ENCODE measurements at regions not wholly inside any gene's neighbourhood (a gene's known extent, or its start where the extent isn't known, plus 50 kb on each side); places are given as distances from the start of the nearest gene placed in this dataset.
"Not testable (repeated sequence)": the region's sequence is repeated elsewhere in the genome, so short reads cannot be mapped to it uniquely, and the experiment has no call there.

DNA sequence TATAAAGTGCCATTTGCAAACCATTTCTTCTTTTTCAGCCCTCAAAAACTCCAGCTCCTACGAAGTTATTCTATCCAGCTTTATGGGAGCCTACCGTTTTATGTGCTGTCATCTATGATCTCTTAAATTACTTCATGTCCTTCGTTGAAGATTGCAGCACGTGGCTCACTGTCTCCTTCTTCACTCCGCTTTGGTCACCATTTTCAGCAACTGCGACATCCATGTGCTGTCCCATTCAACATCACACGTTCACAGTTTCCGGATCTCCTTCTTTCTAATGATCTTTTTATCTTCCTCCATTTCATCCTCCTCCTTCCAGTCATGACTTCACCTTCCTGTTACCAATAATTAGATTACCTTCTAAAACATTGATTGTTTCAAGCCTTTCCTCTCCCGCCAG lies 143.3 kb upstream of the KRAS start:
- TF ChIP-seq, protein P1, sequence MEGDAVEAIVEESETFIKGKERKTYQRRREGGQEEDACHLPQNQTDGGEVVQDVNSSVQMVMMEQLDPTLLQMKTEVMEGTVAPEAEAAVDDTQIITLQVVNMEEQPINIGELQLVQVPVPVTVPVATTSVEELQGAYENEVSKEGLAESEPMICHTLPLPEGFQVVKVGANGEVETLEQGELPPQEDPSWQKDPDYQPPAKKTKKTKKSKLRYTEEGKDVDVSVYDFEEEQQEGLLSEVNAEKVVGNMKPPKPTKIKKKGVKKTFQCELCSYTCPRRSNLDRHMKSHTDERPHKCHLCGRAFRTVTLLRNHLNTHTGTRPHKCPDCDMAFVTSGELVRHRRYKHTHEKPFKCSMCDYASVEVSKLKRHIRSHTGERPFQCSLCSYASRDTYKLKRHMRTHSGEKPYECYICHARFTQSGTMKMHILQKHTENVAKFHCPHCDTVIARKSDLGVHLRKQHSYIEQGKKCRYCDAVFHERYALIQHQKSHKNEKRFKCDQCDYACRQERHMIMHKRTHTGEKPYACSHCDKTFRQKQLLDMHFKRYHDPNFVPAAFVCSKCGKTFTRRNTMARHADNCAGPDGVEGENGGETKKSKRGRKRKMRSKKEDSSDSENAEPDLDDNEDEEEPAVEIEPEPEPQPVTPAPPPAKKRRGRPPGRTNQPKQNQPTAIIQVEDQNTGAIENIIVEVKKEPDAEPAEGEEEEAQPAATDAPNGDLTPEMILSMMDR (IDR thresholded peaks at IDR 0.05; ENCODE audit: insufficient read depth, low read depth, low read length, missing control alignments) = no peak
- H3K4me3 ChIP-seq (ENCODE audit: low read length) = no peak overlapping the region
- no peak for DNase-seq (ENCODE audit: low read depth)

DNA sequence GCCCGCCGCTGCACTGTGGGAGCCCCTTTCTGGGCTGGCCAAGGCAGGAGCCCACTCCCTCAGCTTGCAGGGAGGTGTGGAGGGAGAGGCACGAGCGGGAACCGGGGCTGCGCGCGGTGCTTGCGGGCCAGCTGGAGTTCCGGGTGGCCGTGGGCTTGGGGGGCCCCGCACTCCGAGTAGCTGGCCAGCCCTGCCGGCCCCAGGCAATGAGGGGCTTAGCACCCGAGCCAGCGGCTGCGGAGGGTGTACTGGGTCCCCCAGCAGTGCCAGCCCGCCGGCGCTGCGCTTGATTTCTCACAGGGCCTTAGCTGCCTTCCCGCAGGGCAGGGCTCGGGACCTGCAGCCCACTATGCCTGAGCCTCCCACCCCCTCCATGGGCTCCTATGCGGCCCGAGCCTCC lies 140.6 kb upstream of the KRAS start:
- not testable (repeated sequence) for H3K4me3 ChIP-seq (ENCODE audit: low read length); DNase-seq (ENCODE audit: low read depth)

GRCh38 chr12:25388183-25388582 lies 137.5 kb upstream of the KRAS start:
- TF ChIP-seq, protein P1 (IDR thresholded peaks at IDR 0.05; ENCODE audit: insufficient read depth, low read depth, low read length, missing control alignments) = no peak
- no peak overlapping the region for H3K4me3 ChIP-seq (ENCODE audit: low read length)
- DNase-seq (ENCODE audit: low read depth) = peak; percentile 15

DNA sequence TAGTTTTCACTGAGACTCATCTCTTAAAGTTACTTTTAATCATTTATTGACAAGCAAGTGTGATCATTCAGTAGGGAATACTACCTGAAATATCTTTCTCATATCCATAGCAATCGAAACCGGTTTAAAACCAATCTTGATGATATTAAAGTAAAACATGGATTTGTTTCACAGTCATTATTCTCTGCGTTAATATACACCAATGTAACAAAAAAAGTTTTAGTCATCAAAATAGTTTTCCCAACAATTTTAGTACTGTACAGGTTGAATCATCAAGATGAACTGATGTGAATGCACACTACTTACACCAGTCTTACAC lies 137.0 kb upstream of the KRAS start:
- DNase-seq (ENCODE audit: low read depth) = no peak
- TF ChIP-seq, protein P1 (IDR thresholded peaks at IDR 0.05; ENCODE audit: insufficient read depth, low read depth, low read length, missing control alignments) = no peak

GRCh38 chr12:25386831-25387731 lies 136.4 kb upstream of the KRAS start:
- peak overlapping the region; percentile 82 for H3K4me3 ChIP-seq (ENCODE audit: low read length)
- TF ChIP-seq, protein P1 (IDR thresholded peaks at IDR 0.05; ENCODE audit: insufficient read depth, low read depth, low read length, missing control alignments) = peak; percentile 81
- DNase-seq (ENCODE audit: low read depth) = peak; percentile 88

More for the DNA sequence above, 137.0 kb upstream of the KRAS start:
- no peak overlapping the region for H3K4me3 ChIP-seq (ENCODE audit: low read length)

GRCh38 chr12:25384893-25385248 lies 134.1 kb upstream of the KRAS start:
- DNase-seq (ENCODE audit: low read depth) = peak; percentile 14
- H3K4me3 ChIP-seq (ENCODE audit: low read length) = peak overlapping the region; percentile 78
- TF ChIP-seq, protein P1 (IDR thresholded peaks at IDR 0.05; ENCODE audit: insufficient read depth, low read depth, low read length, missing control alignments) = no peak

- no peak overlapping the region for H3K4me3 ChIP-seq (ENCODE audit: low read length)
- peak; percentile 15 for DNase-seq (ENCODE audit: low read depth)
Observed at GRCh38 chr12:25384038-25384892, 133.5 kb upstream of the KRAS start.

More at GRCh38 chr12:25384038-25384892, 133.5 kb upstream of the KRAS start:
- TF ChIP-seq, protein P1 (IDR thresholded peaks at IDR 0.05; ENCODE audit: insufficient read depth, low read depth, low read length, missing control alignments) = no peak
